GM23248 (cell line): ENCODE measurements at regions not wholly inside any gene's neighbourhood (a gene's known extent, or its start where the extent isn't known, plus 50 kb on each side); places are given as distances from the start of the nearest gene placed in this dataset.

Experiments used
- EZH2 ChIP-seq: fragments of 200-600 bp; sonication (generic); IDR thresholded peaks from 2 replicates; pipeline ENCODE4 v1.6.1; 2018; ENCODE audit warnings: antibody characterized with exemption, mild to moderate bottlenecking; ENCODE audit not compliant: insufficient read depth, poor library complexity, severe bottlenecking
- EZH2phosphoT487 ChIP-seq: fragments of 200-600 bp; sonication (generic); IDR thresholded peaks from 2 replicates; pipeline ENCODE4 v1.6.1; 2018; ENCODE audit warnings: antibody characterized with exemption, moderate library complexity, mild to moderate bottlenecking, low read depth; ENCODE audit not compliant: insufficient read depth

DNA sequence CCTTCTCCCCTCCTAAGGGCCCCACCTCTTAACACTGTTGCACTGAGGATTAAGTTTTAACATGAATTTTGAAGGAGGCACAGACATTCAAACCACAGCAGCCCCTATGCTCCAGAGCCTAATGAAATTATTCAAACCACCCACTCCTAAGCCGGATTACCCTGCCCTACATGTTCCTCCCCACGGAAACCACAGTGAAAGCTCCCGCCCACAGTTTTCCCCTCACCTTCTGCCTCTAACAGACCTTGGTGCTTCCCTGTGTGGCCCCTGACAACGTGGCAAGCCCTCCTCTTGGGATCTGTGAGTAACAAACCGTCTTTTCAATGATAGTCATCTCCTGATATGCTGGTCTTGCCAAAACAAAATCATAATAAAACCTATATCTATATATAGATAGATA is 74.8 kb downstream of the RIN2 start:
- TF ChIP-seq EZH2 (no peak), EZH2phosphoT487 (no peak)
